B cell (primary cell): ENCODE measurements at regions not wholly inside any gene's neighbourhood (a gene's known extent, or its start where the extent isn't known, plus 50 kb on each side); places are given as distances from the start of the nearest gene placed in this dataset.

Experiments
- ATAC-seq: fragments of 200-7000 bp; cut with Tn5 transposase; one replicate; pipeline ENCODE4 v1.10.0; 2021; ENCODE audit warnings: low read depth, mild to moderate bottlenecking, moderate number of reproducible peaks, moderate library complexity
- CTCF ChIA-PET: fragments of 350-600 bp; sonication (Branson Sonifier 250); formaldehyde crosslinking; loops from one replicate; lab custom pipeline; 2021; ENCODE audit warnings: antibody characterized with exemption, inconsistent platforms; lab: Charles Lee
- POLR2A ChIA-PET: fragments of 350-600 bp; sonication (Branson Sonifier 250); formaldehyde crosslinking; loops from one replicate; lab custom pipeline; 2021; ENCODE audit warnings: antibody characterized with exemption; lab: Charles Lee
- DNase-seq: peaks from one replicate; pipeline ENCODE4 v3.0.0; 2013
- H2AFZ ChIP-seq: 2 replicates; pipeline ENCODE4 v1.6.1; 2012; ENCODE audit warnings: mild to moderate bottlenecking, low read depth, low read length; ENCODE audit not compliant: insufficient read depth, poor library complexity, severe bottlenecking
- H3K27ac ChIP-seq, 2 donors: 1 replicate in 1 of 2; 2 replicates in 1 of 2; pipeline ENCODE4 v1.5.1; 2012 to 2013; ENCODE audit warnings: low read length in 2 of 2, mild to moderate bottlenecking in 2 of 2, moderate library complexity in 1 of 2
- H3K27me3 ChIP-seq, 4 experiments: fragments of 200-600 bp in 1 of 4; sonication (generic) in 1 of 4; replicated peaks in 1 of 4; 1 replicate in 2 of 4; 2 replicates in 2 of 4; pipeline versions ENCODE4 v1.6.1 to v1.7.0; 2013 to 2016; ENCODE audit warnings: low read length in 3 of 4, mild to moderate bottlenecking in 2 of 4, mixed read lengths in 1 of 4, moderate library complexity in 1 of 4; ENCODE audit not compliant: insufficient read depth in 4 of 4, control insufficient read depth in 3 of 4; ENCODE audit errors: control extremely low read depth in 1 of 4
- H3K36me3 ChIP-seq, 2 experiments: replicated peaks in 1 of 2; 1 replicate in 1 of 2; 2 replicates in 1 of 2; pipeline versions ENCODE4 v1.6.1 to v1.7.1; 2013; ENCODE audit warnings: low read length in 1 of 2; ENCODE audit not compliant: insufficient read depth in 2 of 2, control insufficient read depth in 1 of 2; ENCODE audit errors: control extremely low read depth in 1 of 2, extremely low read depth in 1 of 2
- H3K4me1 ChIP-seq, 2 donors: fragments of 200-600 bp in 1 of 2; sonication (generic) in 1 of 2; 1 replicate in 1 of 2; 2 replicates in 1 of 2; pipeline versions ENCODE4 v1.5.1 to v1.6.1; 2013 to 2017; ENCODE audit warnings: low read length in 2 of 2; ENCODE audit not compliant: control insufficient read depth in 2 of 2, insufficient read depth in 2 of 2
- H3K4me2 ChIP-seq: replicated peaks from 2 replicates; pipeline ENCODE3; 2012; ENCODE audit warnings: mild to moderate bottlenecking, low read depth, low read length; ENCODE audit not compliant: poor library complexity, severe bottlenecking
- H3K4me3 ChIP-seq, 5 experiments: fragments of 200-600 bp in 1 of 5; sonication (generic) in 1 of 5; 1 replicate in 3 of 5; 2 replicates in 2 of 5; pipeline versions ENCODE4 v1.5.1 to v1.7.0; 2011 to 2016; ENCODE audit warnings: low read length in 4 of 5, mild to moderate bottlenecking in 4 of 5, low read depth in 2 of 5, control low read depth in 1 of 5, moderate library complexity in 1 of 5; ENCODE audit not compliant: insufficient read depth in 1 of 5; ENCODE audit errors: control extremely low read depth in 1 of 5, extremely low read depth in 1 of 5
- H3K79me2 ChIP-seq: fragments of 200-600 bp; sonication (generic); one replicate; pipeline ENCODE4 v1.6.0; 2016; ENCODE audit warnings: low read length; ENCODE audit not compliant: control insufficient read depth, insufficient read depth
- H3K9ac ChIP-seq: fragments of 200-600 bp; sonication (generic); 2 replicates; pipeline ENCODE4 v1.6.1; 2017; ENCODE audit warnings: mild to moderate bottlenecking, low read length, moderate library complexity
- H3K9me3 ChIP-seq, 3 donors: one replicate each; pipeline versions ENCODE4 v1.6.1 to v1.7.1; 2013; ENCODE audit warnings: low read length in 2 of 3; ENCODE audit not compliant: control insufficient read depth in 2 of 3, insufficient read depth in 1 of 3; ENCODE audit errors: control extremely low read depth in 1 of 3
- H4K20me1 ChIP-seq: 2 replicates; pipeline ENCODE4 v1.6.0; 2012; ENCODE audit warnings: mild to moderate bottlenecking, low read length; ENCODE audit not compliant: insufficient read depth, control insufficient read depth, poor library complexity, severe bottlenecking
- H3K27ac Mint-ChIP-seq: one replicate; pipeline ENCODE4 v1.8.0; 2021; ENCODE audit warnings: mixed read lengths
- H3K27me3 Mint-ChIP-seq: one replicate; pipeline ENCODE4 v1.8.0; 2021; ENCODE audit warnings: mixed read lengths
- H3K4me1 Mint-ChIP-seq: one replicate; pipeline ENCODE4 v1.8.0; 2021; ENCODE audit warnings: mixed read lengths
- H3K4me3 Mint-ChIP-seq: one replicate; pipeline ENCODE4 v1.8.0; 2021; ENCODE audit warnings: mixed read lengths
- H3K9me3 Mint-ChIP-seq: one replicate; pipeline ENCODE4 v1.8.0; 2022; ENCODE audit warnings: mixed read lengths; ENCODE audit not compliant: insufficient read depth
- EZH2 ChIP-seq: IDR thresholded peaks from 2 replicates; pipeline ENCODE4 v1.6.1; 2012; ENCODE audit warnings: borderline replicate concordance, low read depth, mild to moderate bottlenecking, moderate library complexity, low read length; ENCODE audit not compliant: insufficient read depth, poor library complexity, severe bottlenecking
- WGBS: methylation state at CpG from one replicate; pipeline ENCODE4 v1.1.5; 2013; ENCODE audit warnings: missing lambda C conversion rate; ENCODE audit not compliant: insufficient coverage; 5-methylcytosine and 5-hydroxymethylcytosine counted together
- intact Hi-C: fragments of 100-400 bp; cut with micrococcal nuclease; formaldehyde crosslinking; loops from one replicate; pipeline ENCODE4 v1.10.0; 2022
- TF ChIP-seq, protein P1 (sequence below): fragments of 200-600 bp; IDR thresholded peaks from one replicate; pipeline ENCODE4 v1.8.0; 2022; ENCODE audit warnings: antibody characterized with exemption, mild to moderate bottlenecking

DNA sequence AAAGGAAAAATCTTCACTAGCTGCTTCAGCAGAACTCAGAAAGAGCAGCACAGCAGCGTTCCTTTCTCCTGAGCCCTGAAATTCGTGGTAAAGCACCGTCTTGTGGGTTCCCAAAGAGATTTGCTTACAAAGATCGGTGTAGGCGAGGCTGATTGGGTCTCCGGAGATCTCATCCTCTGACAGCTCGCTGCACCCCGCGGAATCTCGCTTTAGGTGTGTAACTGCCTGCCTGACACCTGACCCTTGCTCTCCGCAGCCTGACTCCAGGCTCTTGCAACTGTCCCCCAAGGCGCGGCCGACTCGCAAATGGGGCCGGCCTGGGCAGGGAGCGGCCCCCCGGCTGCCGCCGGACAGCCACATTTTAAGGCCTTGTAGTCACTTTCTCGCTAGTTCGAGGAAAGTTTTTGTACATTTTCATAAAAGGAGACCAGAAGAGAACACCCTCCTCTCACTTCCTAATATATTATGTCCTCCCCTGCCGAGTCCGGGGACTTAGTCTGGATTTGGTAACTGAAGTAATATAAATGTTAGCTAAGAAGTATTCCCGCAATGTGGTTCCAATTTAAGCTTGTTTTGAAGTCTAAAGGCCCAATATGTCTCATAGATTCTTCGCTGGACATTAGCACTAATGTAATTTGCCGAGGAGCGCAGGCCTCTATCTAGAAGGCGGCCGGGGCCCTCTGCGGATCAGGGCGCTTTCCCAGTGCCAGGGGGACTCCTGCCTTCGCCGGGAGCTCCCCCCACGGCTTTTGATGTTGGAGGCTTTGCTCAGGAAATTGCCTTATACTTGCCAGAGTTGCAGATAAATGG, 177.3 kb upstream of the CDKN3 start:
- peaks cover 10% of the 10 kb centered on the region for H3K4me1 Mint-ChIP-seq
- DNase-seq (no peak), ATAC-seq (no peak)
- ChIA-PET CTCF (no interaction called here), POLR2A (no interaction called here)
- peak overlapping the region; percentile 61 for H3K4me2 ChIP-seq
- H3K9me3 ChIP-seq = no peaks in the 10 kb centered on the region
- 17% methylated on average over 27 of the region's 35 CpGs for WGBS
- H3K9me3 Mint-ChIP-seq = no peaks in the 10 kb centered on the region
- no peaks in the 10 kb centered on the region for H3K79me2 ChIP-seq
- peaks cover 14 to 19% of the 10 kb centered on the region in 2 donors for H3K4me1 ChIP-seq
- H3K36me3 ChIP-seq = no peaks in the 10 kb centered on the region
- intact Hi-C loops = no loop called here
- H4K20me1 ChIP-seq = no peaks in the 10 kb centered on the region
- H3K27ac ChIP-seq = no peak overlapping the region
- H3K27me3 ChIP-seq = peaks cover 0 to 24% (median 16%) of the 10 kb centered on the region in 4 experiments
- H3K9ac ChIP-seq = peak overlapping the region; percentile 33
- TF ChIP-seq, protein P1, sequence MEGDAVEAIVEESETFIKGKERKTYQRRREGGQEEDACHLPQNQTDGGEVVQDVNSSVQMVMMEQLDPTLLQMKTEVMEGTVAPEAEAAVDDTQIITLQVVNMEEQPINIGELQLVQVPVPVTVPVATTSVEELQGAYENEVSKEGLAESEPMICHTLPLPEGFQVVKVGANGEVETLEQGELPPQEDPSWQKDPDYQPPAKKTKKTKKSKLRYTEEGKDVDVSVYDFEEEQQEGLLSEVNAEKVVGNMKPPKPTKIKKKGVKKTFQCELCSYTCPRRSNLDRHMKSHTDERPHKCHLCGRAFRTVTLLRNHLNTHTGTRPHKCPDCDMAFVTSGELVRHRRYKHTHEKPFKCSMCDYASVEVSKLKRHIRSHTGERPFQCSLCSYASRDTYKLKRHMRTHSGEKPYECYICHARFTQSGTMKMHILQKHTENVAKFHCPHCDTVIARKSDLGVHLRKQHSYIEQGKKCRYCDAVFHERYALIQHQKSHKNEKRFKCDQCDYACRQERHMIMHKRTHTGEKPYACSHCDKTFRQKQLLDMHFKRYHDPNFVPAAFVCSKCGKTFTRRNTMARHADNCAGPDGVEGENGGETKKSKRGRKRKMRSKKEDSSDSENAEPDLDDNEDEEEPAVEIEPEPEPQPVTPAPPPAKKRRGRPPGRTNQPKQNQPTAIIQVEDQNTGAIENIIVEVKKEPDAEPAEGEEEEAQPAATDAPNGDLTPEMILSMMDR = no peak
- TF ChIP-seq EZH2 = no peak
- peaks cover 76% of the 10 kb centered on the region for H3K27me3 Mint-ChIP-seq
- peak overlapping the region; percentile 46 for H2AFZ ChIP-seq
- peak overlapping the region; percentile 64 for H3K4me3 Mint-ChIP-seq
- H3K4me3 ChIP-seq = no peak overlapping the region
- H3K27ac Mint-ChIP-seq = no peak overlapping the region

DNA sequence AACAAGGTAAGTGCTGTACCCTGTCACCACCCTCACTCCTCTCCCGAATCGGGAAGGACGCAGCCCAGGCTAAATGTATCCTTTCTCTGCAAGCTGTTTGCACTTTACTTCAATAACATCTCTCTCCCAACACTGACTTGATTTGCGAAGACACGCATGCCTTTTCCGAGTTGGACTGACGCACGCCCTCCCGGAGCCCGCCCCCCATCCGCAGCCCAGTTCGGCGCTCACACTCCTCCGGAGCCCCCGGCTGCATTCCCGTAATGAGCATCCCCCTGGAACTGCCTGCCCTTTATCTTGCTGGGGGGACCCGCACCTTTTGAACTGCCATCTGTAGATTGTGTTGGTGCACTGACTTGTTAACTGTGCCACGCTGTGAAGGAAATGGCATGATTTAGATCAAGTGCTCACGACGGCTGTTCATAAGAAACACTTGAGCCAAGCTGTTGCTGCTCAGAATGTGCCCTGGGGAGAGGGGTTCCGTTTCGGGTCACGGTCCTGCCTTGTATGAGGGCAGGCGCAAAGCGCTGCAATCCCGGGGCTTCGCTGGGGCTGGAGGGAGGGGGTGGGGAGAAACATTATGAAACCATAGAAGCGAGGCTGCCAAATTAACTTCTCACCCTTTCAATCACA, 176.6 kb upstream of the CDKN3 start:
- intact Hi-C loops = no loop called here
- no peak overlapping the region for H3K27ac ChIP-seq
- H2AFZ ChIP-seq = peak overlapping the region; percentile 46
- Mint-ChIP-seq H3K27ac (no peak overlapping the region), H3K4me1 (peaks cover 10% of the 10 kb centered on the region), H3K9me3 (no peaks in the 10 kb centered on the region), H3K4me3 (peak overlapping the region; percentile 64), H3K27me3 (peaks cover 81% of the 10 kb centered on the region)
- peaks cover 14 to 19% of the 10 kb centered on the region in 2 donors for H3K4me1 ChIP-seq
- H3K79me2 ChIP-seq = no peaks in the 10 kb centered on the region
- H4K20me1 ChIP-seq = no peaks in the 10 kb centered on the region
- ChIA-PET POLR2A (no interaction called here), CTCF (no interaction called here)
- H3K36me3 ChIP-seq = no peaks in the 10 kb centered on the region
- H3K9me3 ChIP-seq = no peaks in the 10 kb centered on the region
- ATAC-seq (no peak), DNase-seq (no peak)
- H3K4me3 ChIP-seq = peak overlapping the region in 1 of 5 experiments; percentile 19
- H3K9ac ChIP-seq = peak overlapping the region; percentile 33
- 9% methylated on average over 18 of the region's 28 CpGs for WGBS
- H3K27me3 ChIP-seq = peaks cover 0 to 24% (median 16%) of the 10 kb centered on the region in 4 experiments
- H3K4me2 ChIP-seq = peak overlapping the region; percentile 61
- TF ChIP-seq, protein P1 = no peak
- no peak for TF ChIP-seq EZH2
